Progenitor cell of endocrine pancreas (in vitro differentiated cells): ENCODE measurements at regions not wholly inside any gene's neighbourhood (a gene's known extent, or its start where the extent isn't known, plus 50 kb on each side); places are given as distances from the start of the nearest gene placed in this dataset.

Experiments
- DNase-seq: peaks from one replicate; pipeline ENCODE4 v3.0.0; 2021; ENCODE audit warnings: low spot score; ENCODE audit not compliant: unreplicated experiment
- H3K27ac Mint-ChIP-seq: 2 replicates; pipeline ENCODE4 v1.8.0; 2021; ENCODE audit warnings: mild to moderate bottlenecking, moderate library complexity, mixed read lengths
- H3K27me3 Mint-ChIP-seq: 2 replicates; pipeline ENCODE4 v1.8.0; 2021; ENCODE audit warnings: mixed read lengths
- H3K36me3 Mint-ChIP-seq: 2 replicates; pipeline ENCODE4 v1.8.0; 2022; ENCODE audit warnings: mixed read lengths; ENCODE audit not compliant: insufficient read depth
- H3K4me1 Mint-ChIP-seq: 2 replicates; pipeline ENCODE4 v1.8.0; 2021; ENCODE audit warnings: low read depth, mixed read lengths
- H3K4me3 Mint-ChIP-seq: 2 replicates; pipeline ENCODE4 v1.8.0; 2021; ENCODE audit warnings: low read depth, mild to moderate bottlenecking, moderate library complexity, mixed read lengths
- H3K9me3 Mint-ChIP-seq: 2 replicates; pipeline ENCODE4 v1.8.0; 2021; ENCODE audit warnings: low read depth, mixed read lengths
- TF ChIP-seq, protein P1 (sequence below): fragments of 200-600 bp; sonication (generic); IDR thresholded peaks from one replicate; pipeline ENCODE4 v1.5.0; 2021; ENCODE audit warnings: antibody characterized with exemption, mild to moderate bottlenecking; ENCODE audit not compliant: unreplicated experiment

DNA sequence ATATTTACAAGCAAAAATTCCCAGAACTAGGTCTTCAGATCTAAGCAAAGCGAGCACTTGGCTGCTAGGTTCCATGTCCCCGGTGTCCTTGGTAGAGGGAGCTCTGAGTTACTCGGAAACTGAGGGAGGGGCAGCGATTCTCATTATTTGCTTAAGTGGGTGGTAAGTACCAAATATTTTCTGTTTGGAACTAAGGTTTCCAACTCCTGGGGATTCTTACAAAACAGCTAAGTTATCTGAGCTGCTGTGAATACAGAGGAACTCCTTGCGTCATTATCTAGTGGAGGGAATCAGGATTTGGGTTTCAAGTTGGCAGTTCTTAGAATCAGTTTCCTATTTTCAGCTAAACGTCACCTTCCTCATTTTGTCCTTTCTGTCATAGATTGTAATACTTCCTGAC lies 76.8 kb upstream of the IKZF1 start:
- Mint-ChIP-seq H3K4me3 (no peak overlapping the region), H3K4me1 (no peaks in the 10 kb centered on the region), H3K36me3 (no peaks in the 10 kb centered on the region), H3K9me3 (peaks cover 14% of the 10 kb centered on the region), H3K27me3 (no peaks in the 10 kb centered on the region), H3K27ac (no peak overlapping the region)
- TF ChIP-seq, protein P1, sequence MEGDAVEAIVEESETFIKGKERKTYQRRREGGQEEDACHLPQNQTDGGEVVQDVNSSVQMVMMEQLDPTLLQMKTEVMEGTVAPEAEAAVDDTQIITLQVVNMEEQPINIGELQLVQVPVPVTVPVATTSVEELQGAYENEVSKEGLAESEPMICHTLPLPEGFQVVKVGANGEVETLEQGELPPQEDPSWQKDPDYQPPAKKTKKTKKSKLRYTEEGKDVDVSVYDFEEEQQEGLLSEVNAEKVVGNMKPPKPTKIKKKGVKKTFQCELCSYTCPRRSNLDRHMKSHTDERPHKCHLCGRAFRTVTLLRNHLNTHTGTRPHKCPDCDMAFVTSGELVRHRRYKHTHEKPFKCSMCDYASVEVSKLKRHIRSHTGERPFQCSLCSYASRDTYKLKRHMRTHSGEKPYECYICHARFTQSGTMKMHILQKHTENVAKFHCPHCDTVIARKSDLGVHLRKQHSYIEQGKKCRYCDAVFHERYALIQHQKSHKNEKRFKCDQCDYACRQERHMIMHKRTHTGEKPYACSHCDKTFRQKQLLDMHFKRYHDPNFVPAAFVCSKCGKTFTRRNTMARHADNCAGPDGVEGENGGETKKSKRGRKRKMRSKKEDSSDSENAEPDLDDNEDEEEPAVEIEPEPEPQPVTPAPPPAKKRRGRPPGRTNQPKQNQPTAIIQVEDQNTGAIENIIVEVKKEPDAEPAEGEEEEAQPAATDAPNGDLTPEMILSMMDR, result no peak
- DNase-seq, result no peak

DNA sequence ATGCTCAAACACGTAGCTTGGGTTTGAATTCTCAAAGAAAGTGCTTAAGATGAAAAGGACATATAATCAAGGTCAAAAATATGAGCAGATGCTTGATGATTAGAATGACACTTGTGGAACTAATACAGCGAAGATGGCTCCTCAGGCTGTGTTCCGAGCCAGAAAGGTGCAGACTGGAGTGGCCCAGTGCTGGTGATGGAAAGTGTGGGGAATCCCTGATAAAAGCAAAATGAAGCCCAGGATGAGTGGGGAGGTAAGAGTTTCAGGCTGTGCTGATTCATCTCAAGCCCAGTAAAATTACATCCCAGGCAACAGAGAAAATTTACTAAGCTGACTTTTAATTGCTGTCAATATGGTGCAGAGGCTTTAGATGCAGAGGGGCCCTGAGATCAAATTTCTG lies 77.8 kb upstream of the IKZF1 start:
- Mint-ChIP-seq H3K27me3 (no peaks in the 10 kb centered on the region), H3K36me3 (peaks cover 1% of the 10 kb centered on the region), H3K4me3 (no peak overlapping the region), H3K27ac (no peak overlapping the region), H3K9me3 (peaks cover 18% of the 10 kb centered on the region), H3K4me1 (no peaks in the 10 kb centered on the region)
- DNase-seq, result no peak
- TF ChIP-seq, protein P1, result no peak

DNA sequence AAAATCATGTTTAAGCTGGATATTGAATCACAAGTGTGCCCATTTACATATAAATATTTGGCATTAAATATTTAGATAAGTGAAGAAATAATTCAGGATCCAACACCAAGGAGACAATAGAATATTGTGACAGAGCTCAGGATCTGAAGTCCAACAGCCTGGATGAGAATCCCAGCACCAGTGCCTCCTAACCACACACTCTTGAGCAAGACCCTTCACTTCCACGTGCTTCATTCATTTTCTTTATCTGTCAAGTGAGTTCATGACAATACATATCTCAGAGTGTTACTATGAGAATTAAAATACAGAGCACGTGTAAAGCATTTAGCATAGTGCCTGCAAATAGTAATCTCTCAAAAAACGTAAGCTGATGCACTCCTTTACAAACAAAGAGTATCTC lies 78.4 kb upstream of the IKZF1 start:
- H3K4me1 Mint-ChIP-seq, result no peaks in the 10 kb centered on the region
- no peak for DNase-seq
- no peak overlapping the region for H3K27ac Mint-ChIP-seq
- TF ChIP-seq, protein P1, result no peak
- H3K9me3 Mint-ChIP-seq, result peaks cover 18% of the 10 kb centered on the region
- no peak overlapping the region for H3K4me3 Mint-ChIP-seq
- H3K36me3 Mint-ChIP-seq, result peaks cover 1% of the 10 kb centered on the region
- no peaks in the 10 kb centered on the region for H3K27me3 Mint-ChIP-seq

DNA sequence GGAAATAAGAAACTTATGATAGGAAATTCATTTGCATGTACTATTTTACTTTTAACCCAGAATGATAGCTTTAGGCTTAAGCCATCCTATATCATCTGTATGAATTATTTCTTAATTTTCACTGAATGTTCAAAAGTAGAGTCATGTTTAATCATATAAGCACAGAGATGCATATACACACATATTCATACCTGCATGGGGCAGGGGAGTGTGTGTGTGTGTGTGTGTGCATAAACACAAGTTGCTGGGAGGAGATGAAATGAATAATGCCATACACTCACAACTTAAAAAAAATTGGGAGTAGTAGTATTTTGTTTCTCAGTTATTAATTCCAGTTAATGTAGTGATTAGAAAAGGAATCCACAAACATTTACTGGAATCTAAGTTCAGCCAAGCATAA lies 83.1 kb upstream of the IKZF1 start:
- H3K27ac Mint-ChIP-seq, result no peak overlapping the region
- H3K27me3 Mint-ChIP-seq, result no peaks in the 10 kb centered on the region
- TF ChIP-seq, protein P1, result no peak
- no peaks in the 10 kb centered on the region for H3K4me1 Mint-ChIP-seq
- no peak for DNase-seq
- H3K9me3 Mint-ChIP-seq, result peaks cover 4% of the 10 kb centered on the region
- peaks cover 1% of the 10 kb centered on the region for H3K36me3 Mint-ChIP-seq
- H3K4me3 Mint-ChIP-seq, result no peak overlapping the region

DNA sequence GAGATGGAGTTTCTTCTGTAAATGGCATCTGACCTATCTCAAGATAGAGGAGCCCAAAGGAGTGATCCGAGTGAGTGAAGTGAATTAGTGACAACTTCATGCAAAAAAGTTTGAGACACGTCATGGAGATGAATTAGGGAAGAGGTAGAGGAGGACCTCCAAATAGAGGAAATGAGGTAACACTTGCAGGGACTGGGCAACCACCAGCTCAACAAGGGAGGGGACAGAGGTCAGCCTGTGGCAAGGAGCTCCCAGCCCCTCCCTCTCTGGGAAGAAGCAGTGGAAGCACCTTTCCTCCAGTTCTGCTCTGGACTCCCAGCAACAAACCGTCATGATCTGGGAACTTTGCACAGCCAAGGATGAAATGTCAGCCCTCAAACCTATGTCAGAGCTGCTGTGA lies 83.5 kb upstream of the IKZF1 start:
- TF ChIP-seq, protein P1, result no peak

More for the DNA sequence above, 83.5 kb upstream of the IKZF1 start:
- no peak overlapping the region for H3K27ac Mint-ChIP-seq
- DNase-seq, result no peak
- no peaks in the 10 kb centered on the region for H3K4me1 Mint-ChIP-seq
- peaks cover 4% of the 10 kb centered on the region for H3K9me3 Mint-ChIP-seq
- no peak overlapping the region for H3K4me3 Mint-ChIP-seq
- peaks cover 1% of the 10 kb centered on the region for H3K36me3 Mint-ChIP-seq
- no peaks in the 10 kb centered on the region for H3K27me3 Mint-ChIP-seq
